Stimulated activated CD4-positive, alpha-beta T cell treated with anti-CD3 and anti-CD28 coated beads, TNF-alpha, amount 100 ng/mL, for 48 hours (primary cell): ENCODE measurements at regions not wholly inside any gene's neighbourhood (a gene's known extent, or its start where the extent isn't known, plus 50 kb on each side); places are given as distances from the start of the nearest gene placed in this dataset.

Source experiments
- DNase-seq, 3 donors: peaks; one replicate each; pipeline ENCODE4 v3.0.0-alpha.2; 2020; ENCODE audit warnings: low read depth in 3 of 3

GRCh38 chr6:167755461-167755860, 71.2 kb upstream of the AFDN start:
- DNase-seq: no peak

- DNase-seq: no peak
These were observed 70.1 kb upstream of the AFDN start for GRCh38 chr6:167756597-167756996.

- no peak for DNase-seq
These were observed 69.5 kb upstream of the AFDN start for GRCh38 chr6:167757249-167757648.

GRCh38 chr6:167757821-167758220, 68.9 kb upstream of the AFDN start:
- DNase-seq: no peak

GRCh38 chr6:167758309-167759023, 68.2 kb upstream of the AFDN start:
- no peak for DNase-seq

- no peak for DNase-seq
These were observed 67.5 kb upstream of the AFDN start for GRCh38 chr6:167759206-167759605.

GRCh38 chr6:167759912-167760311, 66.8 kb upstream of the AFDN start:
- no peak for DNase-seq

GRCh38 chr6:167760979-167761793, 65.5 kb upstream of the AFDN start:
- DNase-seq: no peak

GRCh38 chr6:167761794-167762258, 64.9 kb upstream of the AFDN start:
- no peak for DNase-seq

- no peak for DNase-seq
These were observed 64.3 kb upstream of the AFDN start for GRCh38 chr6:167762259-167762962.

- DNase-seq: no peak
These were observed 63.4 kb upstream of the AFDN start for GRCh38 chr6:167763056-167763944.

GRCh38 chr6:167764215-167764614, 62.5 kb upstream of the AFDN start:
- DNase-seq: no peak

- no peak for DNase-seq
These were observed 61.8 kb upstream of the AFDN start for GRCh38 chr6:167764713-167765479.

GRCh38 chr6:167766986-167767714, 59.6 kb upstream of the AFDN start:
- no peak for DNase-seq

- no peak for DNase-seq
These were observed 59.0 kb upstream of the AFDN start for GRCh38 chr6:167767715-167768107.

- DNase-seq: no peak
These were observed 58.1 kb upstream of the AFDN start for GRCh38 chr6:167768471-167769215.

- no peak for DNase-seq
These were observed 57.1 kb upstream of the AFDN start for GRCh38 chr6:167769408-167770190.

GRCh38 chr6:167770291-167770955, 56.3 kb upstream of the AFDN start:
- no peak for DNase-seq
